HG02884 (cell line): ENCODE measurements at regions not wholly inside any gene's neighbourhood (a gene's known extent, or its start where the extent isn't known, plus 50 kb on each side); places are given as distances from the start of the nearest gene placed in this dataset.

Experiments
- ATAC-seq: cut with Tn5 transposase; IDR thresholded peaks from one replicate; pipeline ENCODE4 v1.9.1; 2021; ENCODE audit warnings: mild to moderate bottlenecking, moderate library complexity; ENCODE audit not compliant: unreplicated experiment

DNA sequence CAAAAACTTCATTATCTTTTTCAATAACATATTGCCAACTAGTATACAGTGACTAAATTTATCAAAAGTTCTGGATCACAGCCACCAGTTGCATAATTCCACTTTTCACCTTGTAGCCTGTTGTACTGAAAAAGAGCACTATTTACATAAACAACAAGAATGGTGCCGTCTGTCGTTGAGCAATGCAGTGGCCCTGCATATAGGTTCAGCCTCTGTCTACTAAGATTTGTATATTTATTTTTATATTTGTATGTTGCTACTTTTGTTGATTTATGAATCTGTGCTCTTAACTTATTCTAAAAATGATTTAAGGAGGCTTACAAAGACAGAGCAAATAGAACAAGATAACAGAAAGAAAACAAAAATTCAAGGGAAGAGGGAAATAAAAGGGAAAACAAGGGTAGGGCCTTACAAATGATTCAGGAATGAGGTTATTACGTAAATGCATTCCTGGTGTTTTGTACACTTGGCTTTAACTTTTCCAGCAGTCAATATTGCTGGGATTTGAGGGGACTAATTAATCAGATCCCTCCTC is 257.6 kb upstream of the STT3B start:
- ATAC-seq: no peak

DNA sequence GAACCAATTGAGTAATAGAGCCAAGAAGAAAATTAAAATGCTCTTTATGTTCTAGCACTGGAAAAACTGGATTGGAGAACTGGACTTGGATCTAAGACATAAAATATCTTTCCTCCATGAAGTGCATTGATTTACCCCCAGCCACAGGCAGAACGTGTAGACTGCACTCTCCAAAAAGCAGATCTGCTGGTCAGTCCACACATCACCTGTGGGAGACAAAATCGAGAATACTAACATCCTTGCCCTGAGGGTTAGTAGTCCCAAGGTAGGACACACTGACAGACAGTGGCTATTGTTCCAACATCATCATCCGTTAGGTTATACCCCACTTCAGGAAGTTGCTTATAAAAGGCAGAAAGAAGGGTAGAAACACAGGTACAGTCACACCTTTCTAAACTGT is 257.1 kb upstream of the STT3B start:
- ATAC-seq: no peak

DNA sequence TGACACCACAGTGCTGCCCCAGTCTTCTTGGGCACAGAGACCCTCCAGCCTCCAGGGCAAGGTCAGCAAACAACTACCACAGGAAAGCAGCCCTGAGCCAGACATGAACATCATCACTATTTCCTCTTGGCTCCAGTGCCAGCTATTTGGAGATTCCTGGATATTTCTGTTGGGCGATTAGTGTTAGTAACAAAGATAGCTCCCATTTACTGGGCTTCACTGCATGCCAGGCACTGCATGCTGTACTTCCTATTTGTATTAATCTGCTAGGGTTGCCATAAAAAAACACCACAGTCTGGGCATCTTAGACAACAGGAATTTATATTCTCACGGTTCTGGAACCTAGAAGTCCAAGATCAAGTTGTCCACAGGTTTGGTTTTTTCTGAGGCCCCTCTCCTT is 255.1 kb upstream of the STT3B start:
- no peak for ATAC-seq

DNA sequence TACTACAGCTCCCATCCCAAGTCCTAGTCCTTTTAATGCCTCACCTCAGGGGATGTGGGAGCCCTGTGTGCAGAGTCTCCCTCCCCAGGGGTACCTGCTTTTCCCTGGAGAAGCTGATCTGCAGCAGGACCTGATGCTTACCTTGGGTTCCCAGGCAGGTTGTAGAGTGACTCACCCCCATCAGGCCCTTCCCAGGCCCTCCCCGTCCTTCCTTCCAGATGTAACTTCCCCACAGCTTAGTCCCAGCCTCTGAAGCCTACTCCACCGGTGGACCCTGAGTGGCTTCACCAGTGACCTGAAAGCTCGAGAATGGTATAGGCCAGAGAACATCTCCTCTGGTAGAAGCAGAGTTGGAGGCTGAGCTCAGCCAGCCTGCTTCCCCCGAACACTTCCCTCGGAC is 254.2 kb upstream of the STT3B start:
- ATAC-seq: no peak

DNA sequence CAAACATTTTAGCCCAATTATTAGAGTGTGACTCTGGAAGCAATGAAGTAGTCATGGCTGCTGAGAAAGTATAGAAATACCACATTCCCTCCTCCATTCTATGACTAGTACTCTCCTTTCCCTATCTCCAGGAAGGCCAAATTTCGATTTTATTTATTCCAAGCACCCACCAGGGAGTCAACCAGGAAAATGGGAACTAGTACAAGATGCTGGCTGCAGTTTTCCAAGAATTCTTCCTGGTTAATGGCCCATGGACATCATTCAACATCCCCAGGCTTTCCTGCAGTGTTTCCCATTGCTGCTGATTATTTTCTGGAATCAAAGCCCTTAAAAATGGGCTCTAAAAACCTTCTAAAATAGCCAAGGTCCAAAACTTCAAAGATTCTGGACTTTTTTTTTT is 247.9 kb upstream of the STT3B start:
- ATAC-seq: no peak

DNA sequence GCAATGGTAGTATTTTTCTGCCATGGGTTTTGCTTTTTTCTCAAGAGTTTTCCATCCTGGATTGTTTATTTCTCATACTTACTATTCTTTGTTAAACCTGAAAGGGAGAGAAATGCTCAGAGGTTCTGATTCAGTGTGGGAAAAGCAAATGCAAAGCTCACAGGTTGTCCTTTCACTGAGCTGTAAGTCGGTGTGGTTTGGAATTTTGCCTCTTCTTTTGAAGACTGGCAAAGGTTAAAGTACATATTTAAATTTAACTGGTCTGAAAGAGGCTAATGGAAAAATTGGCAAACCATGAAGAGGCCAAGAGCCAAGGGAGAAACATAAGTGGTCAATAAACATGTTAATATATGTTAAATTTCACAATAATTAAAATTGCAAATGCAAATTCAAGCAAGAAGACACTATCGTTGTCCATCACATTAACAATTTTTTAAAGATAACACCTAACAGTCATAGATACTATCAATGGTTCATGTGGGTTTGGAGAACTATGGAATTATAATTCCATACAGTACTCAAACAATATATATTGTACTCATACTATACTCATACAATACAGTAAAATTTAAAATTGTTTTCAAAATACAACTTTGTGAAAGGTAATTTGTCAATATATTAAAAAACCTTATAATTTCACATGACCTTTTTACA is 246.8 kb upstream of the STT3B start:
- no peak for ATAC-seq

DNA sequence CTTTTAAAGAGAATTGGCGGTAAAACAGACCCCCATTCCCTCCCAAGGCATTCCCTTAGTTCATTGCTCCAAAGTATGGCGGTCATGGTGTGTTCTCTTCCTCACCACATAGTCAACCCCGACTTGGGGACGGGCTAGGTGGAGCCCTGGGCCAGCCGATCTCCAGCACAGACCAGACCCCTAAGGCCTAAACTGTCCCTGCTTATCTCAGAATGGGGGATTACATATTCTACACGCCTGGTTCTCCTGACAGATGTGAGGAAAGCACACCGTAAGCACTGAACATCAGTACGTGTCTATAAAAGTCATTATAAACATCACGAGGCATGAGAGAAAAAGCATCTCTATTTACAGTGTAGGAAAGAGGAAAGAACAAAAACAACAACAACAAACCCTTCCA is 244.5 kb upstream of the STT3B start:
- ATAC-seq: no peak

DNA sequence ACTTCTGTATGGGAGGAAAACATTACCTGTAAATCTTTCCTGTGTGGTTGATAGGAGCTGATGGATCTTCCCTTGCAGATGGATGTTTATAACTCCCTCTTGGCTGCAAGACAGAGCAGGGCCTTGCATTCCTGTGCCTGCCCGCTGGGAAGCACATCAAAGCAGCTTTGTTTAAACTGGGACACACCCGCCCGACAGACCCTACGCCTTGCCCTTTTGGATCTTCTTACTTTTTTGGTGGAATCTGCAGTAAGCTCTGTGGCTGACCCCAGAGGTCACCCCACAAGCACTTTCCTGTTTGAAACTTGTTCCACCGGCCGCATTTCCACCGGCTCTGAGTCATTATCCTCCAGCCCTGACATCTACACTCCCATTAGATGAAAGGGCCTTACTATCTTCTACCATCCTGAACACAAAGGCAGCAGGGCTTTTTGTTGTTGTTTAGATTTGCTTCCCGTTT is 244.1 kb upstream of the STT3B start:
- ATAC-seq: no peak

DNA sequence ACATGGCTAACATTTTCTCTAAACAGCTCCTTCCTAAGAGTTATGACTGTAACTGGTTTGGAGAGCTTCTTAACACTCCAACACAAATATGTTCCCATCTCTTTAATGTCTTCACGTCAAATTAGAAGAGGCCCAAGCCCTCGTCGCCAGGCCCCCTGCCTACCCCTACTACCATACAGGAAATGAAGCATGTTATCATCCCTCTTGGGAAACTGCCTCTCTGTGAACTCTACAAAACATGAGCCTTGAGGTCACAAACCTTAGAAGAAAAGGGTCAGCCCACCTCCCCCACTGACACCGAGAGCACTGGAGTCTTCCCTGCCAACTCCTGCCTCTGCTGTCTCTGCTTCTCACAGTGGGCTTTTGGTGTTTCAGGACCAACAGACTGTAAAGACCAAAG is 243.1 kb upstream of the STT3B start:
- ATAC-seq: no peak

DNA sequence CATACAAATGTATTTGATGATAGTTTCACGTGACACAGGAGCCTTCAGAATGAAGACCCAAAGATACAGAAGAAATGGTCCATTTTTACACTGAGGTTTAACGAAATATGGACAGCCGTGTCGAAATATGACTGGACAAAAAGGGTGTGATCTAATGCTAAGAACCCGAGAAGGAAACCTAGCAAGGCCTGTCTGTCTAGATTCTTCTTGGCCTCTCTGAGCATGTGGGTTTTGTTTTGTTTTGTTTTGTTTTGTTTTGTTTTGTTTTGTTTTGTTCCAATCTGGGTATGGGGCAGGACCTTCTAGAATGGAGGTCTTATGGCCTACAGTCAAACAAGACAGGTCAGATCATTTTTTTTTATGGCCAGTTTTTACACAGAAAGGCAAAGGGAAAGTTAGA is 242.7 kb upstream of the STT3B start:
- ATAC-seq: no peak

DNA sequence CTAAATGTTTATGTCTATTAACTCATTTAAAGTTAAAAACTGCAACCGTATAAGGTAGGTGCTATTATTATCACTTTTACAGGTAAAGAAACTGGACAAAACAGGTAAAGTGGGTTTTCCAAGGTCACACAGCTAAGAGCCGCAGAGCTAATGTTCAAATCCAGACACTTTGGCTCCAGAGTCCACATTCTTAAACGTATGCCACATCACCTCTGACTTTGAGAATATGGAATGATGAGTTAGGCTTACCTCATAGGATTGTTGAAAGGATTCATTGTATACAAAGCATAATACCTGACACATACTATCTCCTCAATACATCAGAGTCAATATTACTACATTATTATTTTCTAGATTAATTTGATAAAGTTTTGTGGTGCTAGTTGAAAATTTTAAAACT is 240.9 kb upstream of the STT3B start:
- ATAC-seq: no peak

DNA sequence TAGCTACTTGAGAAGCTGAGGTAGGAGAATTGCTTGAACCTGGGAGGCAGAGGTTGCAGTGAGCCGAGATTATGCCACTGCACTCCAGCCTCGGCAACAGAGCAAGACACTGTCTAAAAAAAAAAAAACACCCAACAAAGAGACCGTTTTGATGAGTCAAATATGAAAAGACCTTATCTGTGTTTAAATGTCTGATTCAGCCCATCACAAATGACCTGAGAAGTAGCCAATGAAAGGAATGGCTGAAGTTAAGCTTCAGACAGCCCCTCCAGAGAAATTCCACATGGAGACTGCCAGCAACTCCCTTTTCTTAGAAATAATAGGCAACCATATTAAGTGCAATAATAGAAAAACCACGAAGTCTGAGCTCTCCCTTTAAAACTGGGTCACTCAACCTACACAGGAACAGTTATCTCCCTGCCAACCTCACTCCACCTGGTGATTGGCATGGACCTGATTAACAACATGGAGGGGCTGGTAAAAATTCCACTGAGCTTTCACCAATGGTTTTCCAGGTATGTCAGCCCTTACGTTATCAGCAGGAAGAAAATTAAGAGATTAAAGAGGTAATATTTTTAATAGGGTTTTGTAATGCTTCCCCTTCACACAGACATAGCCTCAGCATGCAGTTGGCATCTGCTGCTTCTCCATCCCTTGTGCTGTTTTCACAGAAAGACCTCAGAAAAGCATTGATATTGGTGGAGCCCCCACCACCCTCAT is 238.1 kb upstream of the STT3B start:
- no peak for ATAC-seq

DNA sequence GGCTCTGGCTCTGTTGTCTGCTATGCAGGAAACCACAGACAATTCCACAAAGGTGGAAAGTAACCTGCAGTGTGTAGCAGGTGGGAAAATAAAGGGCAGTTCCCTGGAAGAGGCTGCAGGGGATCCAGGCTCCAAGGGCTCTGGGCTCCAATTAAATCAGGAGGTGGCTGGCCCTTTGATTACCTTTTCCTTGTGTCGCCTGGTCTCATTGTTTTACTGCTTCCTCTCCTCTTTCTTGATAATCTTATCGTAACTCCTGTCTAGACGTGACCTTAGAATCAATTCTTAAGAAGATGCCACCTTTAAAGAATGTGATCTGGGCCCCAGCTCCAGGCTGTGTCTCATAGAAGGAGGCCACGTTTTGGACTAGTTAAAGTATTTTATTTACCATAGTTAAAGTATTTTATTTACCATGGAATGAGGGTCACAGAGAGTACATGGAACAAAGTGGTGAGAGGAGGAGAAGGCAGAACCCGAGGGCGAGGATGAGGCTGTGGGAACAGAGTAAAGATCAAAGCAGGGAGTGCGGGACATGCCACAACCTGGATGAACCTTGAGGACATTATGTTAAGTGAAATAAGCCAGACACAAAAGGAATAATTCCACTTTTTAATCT is 237.5 kb upstream of the STT3B start:
- ATAC-seq: no peak

DNA sequence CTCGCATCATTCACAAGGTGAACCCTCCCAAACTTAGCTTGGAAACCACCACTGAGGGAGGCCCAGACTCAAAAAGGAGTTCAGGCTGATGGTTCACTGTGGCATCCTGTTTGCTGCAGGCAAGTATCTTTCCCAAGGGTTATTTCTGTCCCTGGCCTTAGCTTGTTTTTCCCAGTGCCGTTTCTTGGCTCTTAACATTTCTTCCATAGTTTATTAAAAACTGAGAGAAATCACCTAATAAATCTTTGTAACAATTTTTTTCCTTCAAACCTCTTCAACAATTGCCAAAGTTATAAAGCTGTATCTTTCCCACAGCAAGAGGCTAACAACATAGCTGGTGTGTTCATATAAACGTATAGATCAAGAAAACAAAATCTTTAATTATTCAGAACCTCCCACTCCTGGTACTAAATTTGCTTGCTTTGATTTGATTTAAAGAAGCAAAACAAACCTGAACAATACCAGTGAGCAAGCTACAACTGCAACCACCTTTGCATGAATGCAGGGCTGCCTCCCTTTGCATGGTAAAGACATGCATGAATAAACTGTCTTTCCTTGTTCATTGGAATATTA is 234.9 kb upstream of the STT3B start:
- ATAC-seq: no peak

DNA sequence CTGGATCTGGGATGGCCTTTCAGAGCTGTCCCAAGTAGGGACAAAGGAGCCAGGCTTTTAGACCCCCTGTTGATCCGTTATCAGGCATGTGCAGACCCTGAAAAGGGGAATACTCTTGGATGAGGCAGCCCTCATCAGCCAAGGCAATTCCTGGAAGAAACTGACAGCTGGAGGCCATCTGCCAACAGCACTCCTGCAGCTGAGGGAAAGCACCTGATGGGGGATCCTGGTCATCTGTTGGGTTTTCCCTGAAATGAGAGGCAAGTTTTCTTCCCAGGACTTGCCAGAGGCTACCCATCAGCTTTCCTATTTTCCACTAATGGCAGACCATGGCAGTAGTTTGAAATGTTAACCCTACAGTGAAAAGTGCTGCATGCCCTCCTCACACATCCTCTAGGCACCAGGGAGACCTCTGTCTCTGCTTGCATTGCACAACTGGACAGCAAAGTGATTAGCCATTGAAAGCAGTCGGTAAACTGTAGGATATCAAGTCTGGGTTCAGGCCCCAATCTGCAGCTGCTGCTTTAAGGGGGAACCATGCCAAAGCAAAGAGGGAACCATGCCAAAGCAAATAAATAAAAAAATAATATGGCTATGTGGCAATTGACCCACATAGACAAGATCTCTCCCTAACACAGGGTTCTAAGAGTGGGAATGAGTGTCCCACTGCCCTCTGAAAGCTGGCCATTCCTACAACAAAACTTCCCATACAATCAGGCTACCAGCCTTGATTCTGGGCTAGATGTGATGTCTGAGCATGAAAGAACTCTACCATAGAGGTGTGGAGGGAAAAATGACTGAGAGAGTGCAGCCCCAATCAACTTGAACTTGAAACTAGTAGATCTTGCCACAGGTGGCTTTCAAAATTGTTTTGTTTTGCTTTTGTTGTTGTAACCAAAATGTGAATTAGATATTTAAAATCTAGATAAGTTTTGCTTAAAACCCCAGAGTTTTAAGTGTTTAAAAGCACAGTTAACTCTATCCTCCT is 232.0 kb upstream of the STT3B start:
- no peak for ATAC-seq

DNA sequence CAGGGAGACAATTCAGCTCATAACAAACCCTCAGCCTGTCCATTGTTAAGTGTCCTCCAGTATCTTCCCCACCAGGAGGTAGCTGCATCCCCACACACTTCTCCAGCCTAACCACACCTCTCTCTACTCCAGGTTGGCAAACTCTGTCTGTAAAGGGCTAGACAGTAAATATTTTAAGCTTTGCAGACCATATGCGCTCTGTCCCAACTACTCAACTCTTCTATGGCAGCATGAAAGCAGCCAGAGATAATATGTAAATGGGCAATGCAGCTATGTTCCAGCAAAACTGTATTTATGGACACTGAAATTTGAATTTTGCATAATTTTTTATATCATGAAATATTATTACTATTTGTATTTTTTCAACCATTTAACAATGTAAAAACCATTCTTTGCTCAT is 230.4 kb upstream of the STT3B start:
- no peak for ATAC-seq

DNA sequence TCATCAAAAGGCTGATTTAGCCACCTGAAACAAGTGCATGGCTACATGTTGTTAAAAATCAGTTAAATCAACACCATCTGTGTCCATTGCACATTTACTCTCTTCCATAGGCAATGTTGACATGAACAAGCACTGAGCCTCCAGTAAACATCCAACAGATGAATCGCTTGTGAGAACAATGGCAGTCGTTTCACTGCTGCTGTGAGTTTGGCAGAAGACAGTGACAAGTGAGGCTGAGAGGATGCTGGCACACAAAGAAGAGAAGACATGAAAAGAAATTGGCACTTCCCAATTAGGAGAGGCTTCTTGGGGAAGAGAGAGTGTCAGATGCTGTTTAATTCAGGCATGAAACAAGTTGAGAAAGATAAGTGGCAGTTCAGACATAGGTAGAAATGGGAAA is 227.4 kb upstream of the STT3B start:
- ATAC-seq: no peak

DNA sequence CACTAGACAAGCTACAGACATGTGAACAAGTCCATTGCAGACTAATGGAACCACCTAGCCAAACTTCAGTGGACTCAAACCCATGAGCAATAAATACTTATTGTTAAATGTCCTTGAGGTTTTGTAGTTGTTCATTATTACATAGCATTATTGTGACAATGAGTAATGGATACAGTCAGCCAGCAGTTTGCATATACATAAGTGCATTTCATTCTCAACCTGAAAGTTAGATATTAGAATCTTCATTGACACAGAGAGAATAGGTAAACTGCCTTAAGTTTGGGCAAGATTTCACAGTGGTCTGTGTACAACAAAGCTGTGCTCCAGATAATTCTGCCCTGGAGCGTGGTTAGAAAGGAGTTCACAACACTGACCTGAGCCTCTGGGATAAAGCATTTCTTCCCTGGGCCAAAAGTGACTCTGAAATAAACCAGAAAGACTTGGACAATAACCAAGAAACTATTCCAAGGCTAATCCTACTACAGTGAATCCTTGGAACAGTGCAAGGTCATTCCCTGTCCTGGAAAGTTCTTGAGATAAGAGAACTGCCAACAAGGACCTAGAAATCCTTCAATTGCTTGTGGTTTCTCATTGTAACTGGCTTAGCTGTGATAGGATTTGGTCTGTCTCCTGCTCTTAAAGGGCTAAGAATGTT is 225.5 kb upstream of the STT3B start:
- no peak for ATAC-seq

DNA sequence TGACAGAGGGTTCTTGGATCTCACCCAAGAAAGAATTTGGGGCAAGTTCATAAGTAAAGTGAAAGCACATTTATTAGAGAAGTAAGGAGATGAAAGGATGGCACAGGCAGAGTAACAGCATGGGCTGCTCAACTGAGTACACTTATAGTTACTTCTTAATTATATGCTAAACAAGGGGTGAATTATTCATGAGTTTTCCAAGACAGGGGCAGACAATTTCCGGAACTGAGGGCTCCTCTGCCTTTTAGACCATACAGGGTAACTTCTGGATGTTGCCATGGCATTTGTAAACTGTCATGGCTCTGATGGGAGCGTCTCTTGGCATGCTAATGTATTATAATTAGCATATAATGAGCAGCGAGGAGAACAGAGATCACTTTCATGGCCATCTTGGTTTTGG is 221.2 kb upstream of the STT3B start:
- no peak for ATAC-seq

DNA sequence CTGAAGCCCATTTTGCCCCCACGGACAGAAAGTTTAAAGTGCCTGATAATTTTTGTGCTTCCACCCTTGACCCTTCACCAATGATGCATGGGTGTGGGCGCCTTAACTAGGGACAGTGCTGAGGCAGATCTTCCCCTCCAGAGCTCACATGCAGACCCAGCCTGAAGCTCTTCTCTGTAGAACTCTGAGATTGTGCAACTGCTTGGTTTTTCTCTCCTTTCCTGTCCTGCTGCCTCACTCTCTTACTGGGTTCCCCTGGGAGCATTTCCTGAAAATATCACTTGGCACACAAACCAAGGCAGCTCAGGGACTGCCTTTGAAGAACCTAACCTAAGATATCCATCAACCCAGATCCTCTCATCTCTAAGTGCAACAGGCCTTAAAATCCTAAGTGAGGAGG is 220.3 kb upstream of the STT3B start:
- no peak for ATAC-seq
